ENCODE measurements at regions not wholly inside any gene's neighbourhood (a gene's known extent, or its start where the extent isn't known, plus 50 kb on each side); places are given as distances from the start of the nearest gene placed in this dataset.
"Not testable (repeated sequence)": the region's sequence is repeated elsewhere in the genome, so short reads cannot be mapped to it uniquely, and the experiment has no call there.

GRCh38 chr10:44252631-44253030 is 132.3 kb downstream of the CXCL12 start:
- not testable (repeated sequence) for TF ChIP-seq CTCF (IDR thresholded peaks at IDR 0.05; ENCODE audit: control extremely low read depth in 1 of 3, insufficient read depth in 1 of 3, low read depth in 1 of 3, low read length in 3 of 3); ZNF274 (IDR thresholded peaks at IDR 0.05; ENCODE audit: borderline replicate concordance, extremely low read depth, low read length); POLR2AphosphoS5 (IDR thresholded peaks at IDR 0.05; ENCODE audit: low read depth, low read length); CBX8 (IDR thresholded peaks at IDR 0.05; ENCODE audit: borderline replicate concordance, low read depth, low read length); POLR2A (IDR thresholded peaks at IDR 0.05; ENCODE audit: control extremely low read depth in 1 of 2, low read depth in 2 of 2, low read length in 2 of 2); HDAC6 (IDR thresholded peaks at IDR 0.05; ENCODE audit: low read depth, low read length); SIN3A (conservative IDR thresholded peaks at IDR 0.05 in 1 of 2, IDR thresholded peaks at IDR 0.05 in 1 of 2; ENCODE audit: low read depth in 1 of 2, low read length in 2 of 2); EZH2 (IDR thresholded peaks at IDR 0.05; ENCODE audit: low read depth, low read length, severe bottlenecking); EP300 (IDR thresholded peaks at IDR 0.05; ENCODE audit: borderline replicate concordance in 1 of 2, low read depth in 2 of 2, low read length in 2 of 2); MAFK (IDR thresholded peaks at IDR 0.05; ENCODE audit: low read depth, low read length); CEBPB (IDR thresholded peaks at IDR 0.05; ENCODE audit: low read depth, low read length); E2F6 (IDR thresholded peaks at IDR 0.05); GABPA (IDR thresholded peaks at IDR 0.05; ENCODE audit: borderline replicate concordance, insufficient read depth, low read length)

All from H1 (cell line).